Ishikawa (cell line): ENCODE measurements at regions not wholly inside any gene's neighbourhood (a gene's known extent, or its start where the extent isn't known, plus 50 kb on each side); places are given as distances from the start of the nearest gene placed in this dataset.

Experiments used
- CEBPB ChIP-seq: IDR thresholded peaks from 2 replicates; pipeline ENCODE4 v1.6.1; 2012
- CREB1 ChIP-seq: IDR thresholded peaks from 2 replicates; pipeline ENCODE4 v1.6.1; 2012; ENCODE audit warnings: low read depth
- EGR1 ChIP-seq: IDR thresholded peaks from 2 replicates; pipeline ENCODE4 v1.6.1; 2012
- EP300 ChIP-seq: IDR thresholded peaks from 2 replicates; pipeline ENCODE4 v1.6.1; 2012; ENCODE audit warnings: borderline replicate concordance
- FOXM1 ChIP-seq: IDR thresholded peaks from 2 replicates; pipeline ENCODE4 v1.6.1; 2012; ENCODE audit warnings: low read depth, borderline replicate concordance
- MAX ChIP-seq: IDR thresholded peaks from 2 replicates; pipeline ENCODE4 v1.6.1; 2012
- NFIC ChIP-seq: IDR thresholded peaks from 2 replicates; pipeline ENCODE4 v1.6.1; 2012
- RAD21 ChIP-seq: IDR thresholded peaks from 2 replicates; pipeline ENCODE4 v1.6.1; 2012; ENCODE audit warnings: low read depth
- REST ChIP-seq: IDR thresholded peaks from 2 replicates; pipeline ENCODE4 v1.6.1; 2012; ENCODE audit warnings: low read depth, mild to moderate bottlenecking
- TAF1 ChIP-seq: IDR thresholded peaks from 2 replicates; pipeline ENCODE4 v1.6.1; 2012; ENCODE audit warnings: low read depth, mild to moderate bottlenecking
- TCF12 ChIP-seq: IDR thresholded peaks from 2 replicates; pipeline ENCODE4 v1.6.1; 2012; ENCODE audit warnings: low read depth
- TEAD4 ChIP-seq: IDR thresholded peaks from 2 replicates; pipeline ENCODE4 v1.6.1; 2012
- USF1 ChIP-seq: IDR thresholded peaks from 2 replicates; pipeline ENCODE4 v1.6.1; 2012
- YY1 ChIP-seq: IDR thresholded peaks from 2 replicates; pipeline ENCODE4 v1.6.1; 2012; ENCODE audit warnings: low read depth
- ZBTB7A ChIP-seq: IDR thresholded peaks from 2 replicates; pipeline ENCODE4 v1.6.1; 2012; ENCODE audit warnings: low read depth

GRCh38 chr1:47590523-47591225 is 152.8 kb downstream of the FOXD2 start:
- TF ChIP-seq EGR1 (no peak), CEBPB (no peak), USF1 (no peak), YY1 (no peak), RAD21 (no peak), MAX (no peak), TEAD4 (no peak), TAF1 (no peak), ZBTB7A (no peak), EP300 (no peak), CREB1 (no peak), NFIC (no peak), FOXM1 (no peak), REST (no peak), TCF12 (no peak)

- TF ChIP-seq CEBPB (no peak), TAF1 (no peak), REST (no peak), RAD21 (no peak)
These were observed 154.0 kb downstream of the FOXD2 start for GRCh38 chr1:47591801-47592200.

- TF ChIP-seq USF1 (no peak), CREB1 (no peak), TCF12 (no peak), EGR1 (no peak), TEAD4 (no peak), RAD21 (no peak), FOXM1 (no peak), YY1 (no peak), MAX (no peak), CEBPB (no peak), NFIC (no peak), EP300 (no peak)
These were observed 154.6 kb downstream of the FOXD2 start for GRCh38 chr1:47592296-47593012.

- no peak for TF ChIP-seq RAD21
- no peak for TF ChIP-seq FOXM1
- TF ChIP-seq TEAD4: no peak
- no peak for TF ChIP-seq USF1
- TF ChIP-seq TCF12: no peak
- no peak for TF ChIP-seq NFIC
- no peak for TF ChIP-seq REST
- TF ChIP-seq CEBPB: no peak
- TF ChIP-seq TAF1: no peak
These were observed 155.2 kb downstream of the FOXD2 start for GRCh38 chr1:47593013-47593568.
